Activated CD4-positive, alpha-beta T cell treated with anti-CD3 and anti-CD28 coated beads, Interleukin-2, amount 10 ng/mL, durations not matched to agents 7 days and 5 days (primary cell): ENCODE measurements at regions not wholly inside any gene's neighbourhood (a gene's known extent, or its start where the extent isn't known, plus 50 kb on each side); places are given as distances from the start of the nearest gene placed in this dataset.

Experiments used
- CTCF ChIA-PET: fragments of 350-600 bp; sonication (Branson Sonifier 250); formaldehyde crosslinking; loops from one replicate; lab custom pipeline; 2021; ENCODE audit warnings: antibody characterized with exemption; lab: Charles Lee
- POLR2A ChIA-PET: fragments of 350-600 bp; sonication (Branson Sonifier 250); formaldehyde crosslinking; loops from one replicate; lab custom pipeline; 2021; ENCODE audit warnings: antibody characterized with exemption; lab: Charles Lee
- DNase-seq: peaks from one replicate; pipeline ENCODE4 v3.0.0-alpha.2; 2020
- H3K27ac Mint-ChIP-seq: one replicate; pipeline ENCODE4 v1.8.0; 2021; ENCODE audit warnings: mild to moderate bottlenecking, moderate library complexity, mixed read lengths
- H3K27me3 Mint-ChIP-seq: one replicate; pipeline ENCODE4 v1.8.0; 2021; ENCODE audit warnings: mixed read lengths
- H3K36me3 Mint-ChIP-seq: one replicate; pipeline ENCODE4 v1.8.0; 2021; ENCODE audit warnings: low read depth, mixed read lengths
- H3K4me1 Mint-ChIP-seq: one replicate; pipeline ENCODE4 v1.8.0; 2021; ENCODE audit warnings: mixed read lengths
- H3K4me3 Mint-ChIP-seq: one replicate; pipeline ENCODE4 v1.8.0; 2021; ENCODE audit warnings: mild to moderate bottlenecking, moderate library complexity, mixed read lengths
- H3K9me3 Mint-ChIP-seq: one replicate; pipeline ENCODE4 v1.8.0; 2021; ENCODE audit warnings: mixed read lengths

DNA sequence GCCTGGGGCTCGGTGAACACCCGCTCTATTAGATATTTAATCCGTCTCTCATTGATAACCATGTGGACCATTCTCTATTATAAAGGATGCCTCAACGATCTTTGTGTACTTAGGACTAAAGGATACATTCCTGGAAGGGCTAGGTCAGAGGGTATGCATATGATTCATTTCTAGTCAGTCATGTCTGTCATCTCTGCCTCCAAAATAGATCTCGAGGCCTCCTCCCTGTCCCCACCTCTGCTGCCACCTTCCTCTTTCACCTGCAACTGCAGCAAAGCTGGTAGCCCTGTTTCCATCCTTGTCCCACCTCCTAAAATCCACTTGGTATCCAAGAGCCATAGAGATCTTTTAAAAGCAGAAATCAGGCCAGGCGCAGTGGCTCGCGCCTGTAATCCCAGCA, 121.5 kb downstream of the KATNIP start:
- no peaks in the 10 kb centered on the region for H3K27me3 Mint-ChIP-seq
- H3K4me1 Mint-ChIP-seq = no peaks in the 10 kb centered on the region
- no peak for DNase-seq
- no peak overlapping the region for H3K4me3 Mint-ChIP-seq
- ChIA-PET POLR2A (no interaction called here), CTCF (interaction anchor here (0.6 kb wide), 1 partner anchor 571 kb away, joined by 3 read pairs; no protein-coding TSS in a partner anchor)
- no peaks in the 10 kb centered on the region for H3K9me3 Mint-ChIP-seq
- H3K27ac Mint-ChIP-seq = no peak overlapping the region
- H3K36me3 Mint-ChIP-seq = no peaks in the 10 kb centered on the region

DNA sequence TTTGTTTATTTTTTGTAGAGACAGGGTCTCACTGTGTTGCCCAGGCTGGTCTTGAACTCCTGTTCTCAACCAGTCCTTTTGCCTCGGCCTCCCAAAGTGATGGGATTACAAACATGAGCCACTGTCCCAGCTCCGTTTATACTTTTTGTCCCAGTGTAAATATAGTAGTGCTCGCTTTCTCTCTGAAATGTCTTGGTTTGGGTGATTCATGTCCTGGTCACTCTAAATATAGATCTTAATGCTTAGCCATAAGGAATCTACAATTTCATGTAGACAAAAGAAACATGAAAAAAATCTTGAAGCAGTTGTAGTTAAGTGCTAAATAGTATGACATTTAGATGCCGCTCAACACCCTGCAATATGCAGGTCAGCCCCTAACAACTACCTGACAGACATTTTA, 126.9 kb downstream of the KATNIP start:
- POLR2A ChIA-PET = no interaction called here
- H3K27me3 Mint-ChIP-seq = no peaks in the 10 kb centered on the region
- CTCF ChIA-PET = interaction anchor here (0.6 to 1.1 kb wide), 2 partner anchors 14 to 15 kb away, joined by 3 read pairs; no protein-coding TSS in a partner anchor
- peaks cover 4% of the 10 kb centered on the region for H3K36me3 Mint-ChIP-seq
- DNase-seq = no peak
- H3K4me3 Mint-ChIP-seq = no peak overlapping the region
- no peak overlapping the region for H3K27ac Mint-ChIP-seq
- no peaks in the 10 kb centered on the region for H3K9me3 Mint-ChIP-seq
- H3K4me1 Mint-ChIP-seq = no peaks in the 10 kb centered on the region

DNA sequence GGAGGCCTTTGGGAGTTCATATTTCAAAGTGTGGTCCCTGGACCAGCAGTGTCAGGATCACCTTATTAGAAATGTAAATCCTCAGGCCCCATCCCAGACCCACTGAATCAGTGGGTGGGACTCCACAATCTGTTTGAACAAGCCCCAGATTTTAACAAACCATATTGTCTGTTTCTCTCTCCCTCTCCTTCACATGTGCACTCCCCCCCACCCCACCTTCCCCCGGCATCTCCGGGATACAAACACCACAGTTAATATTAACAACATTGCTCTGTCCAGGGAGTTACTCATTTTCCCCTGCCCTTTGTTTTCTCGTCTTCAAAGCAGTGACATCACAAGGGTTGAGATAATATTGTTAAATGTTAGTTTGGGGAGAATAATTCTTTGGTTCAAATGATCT, 127.3 kb downstream of the KATNIP start:
- no peaks in the 10 kb centered on the region for H3K4me1 Mint-ChIP-seq
- peaks cover 4% of the 10 kb centered on the region for H3K36me3 Mint-ChIP-seq
- H3K4me3 Mint-ChIP-seq = no peak overlapping the region
- no peak for DNase-seq
- no peak overlapping the region for H3K27ac Mint-ChIP-seq
- ChIA-PET POLR2A (no interaction called here), CTCF (no interaction called here)
- no peaks in the 10 kb centered on the region for H3K27me3 Mint-ChIP-seq
- H3K9me3 Mint-ChIP-seq = no peaks in the 10 kb centered on the region

DNA sequence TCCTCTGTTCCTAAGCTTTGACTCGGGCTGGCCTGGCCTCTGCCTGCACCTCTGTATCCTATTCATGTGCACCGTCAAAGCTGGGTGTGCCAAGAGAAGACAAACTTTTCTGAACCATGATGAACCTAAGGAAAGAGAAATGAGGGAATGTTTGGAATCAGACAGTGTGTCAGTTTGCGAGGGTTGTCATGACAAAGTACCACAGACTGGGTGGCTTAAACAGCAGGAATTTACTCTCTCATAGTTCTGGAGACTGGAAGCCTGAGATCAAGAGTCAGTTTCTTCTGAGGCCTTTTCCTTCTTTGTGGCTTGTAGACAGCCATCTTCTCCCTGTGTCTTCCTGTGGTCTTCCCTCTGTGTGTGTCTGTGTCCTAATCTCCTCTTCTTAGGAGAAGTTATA, 129.0 kb downstream of the KATNIP start:
- DNase-seq = no peak
- Mint-ChIP-seq H3K4me1 (no peaks in the 10 kb centered on the region), H3K27me3 (no peaks in the 10 kb centered on the region), H3K9me3 (no peaks in the 10 kb centered on the region), H3K27ac (no peak overlapping the region), H3K36me3 (peaks cover 4% of the 10 kb centered on the region), H3K4me3 (no peak overlapping the region)
- ChIA-PET CTCF (no interaction called here), POLR2A (no interaction called here)

DNA sequence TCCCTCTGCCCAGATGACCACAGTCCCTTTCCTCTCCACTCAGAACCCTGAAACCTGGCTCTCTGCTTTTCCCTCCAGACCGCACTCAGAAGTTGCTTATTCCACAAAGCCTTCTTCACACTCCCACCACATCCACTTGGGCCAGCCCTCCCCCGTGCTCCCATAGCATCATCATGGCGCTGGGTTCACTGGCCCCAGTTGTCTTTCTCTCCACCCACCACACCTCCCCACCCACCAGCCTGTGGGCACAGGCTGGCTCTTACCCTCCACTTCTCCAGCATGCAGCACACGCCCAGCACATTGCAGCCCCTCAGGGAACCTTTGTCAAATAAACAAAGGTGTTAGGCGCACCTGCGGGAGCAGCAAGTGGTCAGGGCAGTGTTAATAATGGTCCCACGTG, 130.0 kb downstream of the KATNIP start:
- Mint-ChIP-seq H3K4me3 (no peak overlapping the region), H3K27me3 (no peaks in the 10 kb centered on the region), H3K36me3 (peaks cover 4% of the 10 kb centered on the region), H3K27ac (no peak overlapping the region), H3K9me3 (no peaks in the 10 kb centered on the region), H3K4me1 (no peaks in the 10 kb centered on the region)
- ChIA-PET POLR2A (no interaction called here), CTCF (interaction anchor here (1.0 kb wide), 1 partner anchor 12 kb away, joined by 3 read pairs; no protein-coding TSS in a partner anchor)
- no peak for DNase-seq

DNA sequence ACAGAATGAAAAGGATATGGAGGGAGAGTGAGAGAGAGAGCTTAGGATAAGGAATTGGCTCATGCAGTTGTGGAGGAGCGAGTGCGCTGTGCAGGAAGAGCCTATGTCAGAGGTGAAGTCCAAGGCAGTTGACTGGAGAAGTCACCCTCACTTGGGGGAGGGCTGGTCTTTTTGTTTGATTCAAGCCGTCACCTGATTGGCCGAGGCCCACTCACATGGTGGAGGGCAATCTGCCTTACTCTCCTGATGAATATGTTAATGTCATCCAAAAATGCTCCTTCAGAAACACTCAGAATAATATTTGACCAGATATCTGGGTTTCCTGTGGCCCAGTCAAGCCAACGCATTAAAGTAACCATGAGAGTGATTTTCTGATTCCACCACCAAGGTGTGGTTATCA, 131.7 kb downstream of the KATNIP start:
- Mint-ChIP-seq H3K9me3 (no peaks in the 10 kb centered on the region), H3K27ac (no peak overlapping the region), H3K27me3 (no peaks in the 10 kb centered on the region), H3K36me3 (peaks cover 4% of the 10 kb centered on the region), H3K4me1 (no peaks in the 10 kb centered on the region), H3K4me3 (no peak overlapping the region)
- ChIA-PET POLR2A (no interaction called here), CTCF (no interaction called here)
- no peak for DNase-seq

- CTCF ChIA-PET = no interaction called here
- no peaks in the 10 kb centered on the region for H3K9me3 Mint-ChIP-seq
- no peaks in the 10 kb centered on the region for H3K27me3 Mint-ChIP-seq
- no peak overlapping the region for H3K4me3 Mint-ChIP-seq
- POLR2A ChIA-PET = no interaction called here
- H3K36me3 Mint-ChIP-seq = peaks cover 4% of the 10 kb centered on the region
- H3K4me1 Mint-ChIP-seq = no peaks in the 10 kb centered on the region
- no peak for DNase-seq
- H3K27ac Mint-ChIP-seq = no peak overlapping the region
Measured at GRCh38 chr16:27684047-27684446, 134.1 kb downstream of the KATNIP start.

DNA sequence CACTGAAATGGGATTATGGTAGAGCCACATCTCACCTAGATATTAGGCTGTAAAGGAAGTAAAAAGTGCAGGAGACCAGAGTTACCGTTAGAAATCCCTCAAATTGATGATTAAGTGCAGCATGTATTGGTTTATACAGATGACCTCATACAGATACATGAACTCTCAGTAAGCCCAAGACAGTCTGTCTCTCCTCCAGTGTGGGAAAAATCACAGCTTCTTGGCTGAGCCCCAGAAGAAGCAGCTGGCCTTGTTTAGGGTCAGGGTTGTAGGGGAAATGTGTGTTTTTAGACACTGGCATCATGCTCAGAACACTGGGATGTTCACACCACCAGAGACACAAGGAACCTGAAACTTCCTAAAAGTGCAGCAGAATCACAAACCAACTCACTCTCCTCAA, 135.9 kb downstream of the KATNIP start:
- H3K27ac Mint-ChIP-seq = no peak overlapping the region
- POLR2A ChIA-PET = no interaction called here
- H3K4me1 Mint-ChIP-seq = no peaks in the 10 kb centered on the region
- peaks cover 3% of the 10 kb centered on the region for H3K36me3 Mint-ChIP-seq
- no peaks in the 10 kb centered on the region for H3K9me3 Mint-ChIP-seq
- H3K27me3 Mint-ChIP-seq = no peaks in the 10 kb centered on the region
- no peak for DNase-seq
- CTCF ChIA-PET = interaction anchor here (0.5 to 1.0 kb wide), 2 partner anchors 35 to 364 kb away, joined by 3 to 5 read pairs; no protein-coding TSS in a partner anchor
- H3K4me3 Mint-ChIP-seq = no peak overlapping the region

GRCh38 chr16:27686926-27687325, 137.0 kb downstream of the KATNIP start:
- Mint-ChIP-seq H3K27me3 (no peaks in the 10 kb centered on the region), H3K4me3 (no peak overlapping the region), H3K36me3 (no peaks in the 10 kb centered on the region), H3K9me3 (no peaks in the 10 kb centered on the region), H3K27ac (no peak overlapping the region), H3K4me1 (no peaks in the 10 kb centered on the region)
- no peak for DNase-seq
- POLR2A ChIA-PET = interaction anchor here (0.6 kb wide), 1 partner anchor 25 kb away, joined by 4 read pairs; no protein-coding TSS in a partner anchor
- CTCF ChIA-PET = no interaction called here

GRCh38 chr16:27687605-27688004, 137.7 kb downstream of the KATNIP start:
- H3K4me3 Mint-ChIP-seq = no peak overlapping the region
- H3K36me3 Mint-ChIP-seq = no peaks in the 10 kb centered on the region
- H3K27me3 Mint-ChIP-seq = no peaks in the 10 kb centered on the region
- POLR2A ChIA-PET = no interaction called here
- no peaks in the 10 kb centered on the region for H3K9me3 Mint-ChIP-seq
- DNase-seq = no peak
- CTCF ChIA-PET = interaction anchor here (0.7 kb wide), 1 partner anchor 22 kb away, joined by 4 read pairs; no protein-coding TSS in a partner anchor
- no peak overlapping the region for H3K27ac Mint-ChIP-seq
- peaks cover 2% of the 10 kb centered on the region for H3K4me1 Mint-ChIP-seq

DNA sequence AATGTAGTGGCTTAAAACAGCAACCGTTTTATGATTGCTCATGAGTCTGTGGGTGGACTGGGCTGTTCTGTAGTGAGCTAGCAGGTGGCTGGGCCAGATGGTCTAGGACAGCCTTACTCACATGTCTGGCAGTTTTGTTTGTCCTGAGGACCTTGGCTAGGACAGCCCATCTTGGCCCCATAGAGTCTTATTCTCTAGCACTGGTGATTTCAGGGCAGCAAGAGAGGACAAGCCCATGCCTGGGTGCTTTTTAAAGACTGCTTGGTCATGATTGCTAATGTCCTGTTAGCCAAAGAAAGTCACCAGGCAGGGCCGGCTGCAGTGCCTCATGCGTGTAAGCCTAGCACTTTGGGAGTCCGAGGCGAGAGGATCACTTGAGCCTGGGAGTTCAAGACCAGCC, 139.8 kb downstream of the KATNIP start:
- Mint-ChIP-seq H3K27ac (no peak overlapping the region), H3K4me1 (peaks cover 3% of the 10 kb centered on the region)
- DNase-seq = no peak

GRCh38 chr16:27690608-27691007, 140.7 kb downstream of the KATNIP start:
- Mint-ChIP-seq H3K9me3 (no peaks in the 10 kb centered on the region), H3K36me3 (no peaks in the 10 kb centered on the region), H3K27ac (no peak overlapping the region), H3K27me3 (no peaks in the 10 kb centered on the region), H3K4me1 (peaks cover 3% of the 10 kb centered on the region), H3K4me3 (no peak overlapping the region)
- ChIA-PET CTCF (interaction anchor here (1.0 to 2.1 kb wide), 3 partner anchors 11 to 22 kb away, joined by 3 to 8 read pairs (median 3); no protein-coding TSS in a partner anchor), POLR2A (no interaction called here)
- DNase-seq = peak; percentile 33

More for the DNA sequence above, 139.8 kb downstream of the KATNIP start:
- ChIA-PET POLR2A (no interaction called here), CTCF (interaction anchor here (2.1 kb wide), 1 partner anchor 21 kb away, joined by 8 read pairs; no protein-coding TSS in a partner anchor)
- Mint-ChIP-seq H3K27me3 (no peaks in the 10 kb centered on the region), H3K36me3 (no peaks in the 10 kb centered on the region), H3K9me3 (no peaks in the 10 kb centered on the region), H3K4me3 (no peak overlapping the region)

DNA sequence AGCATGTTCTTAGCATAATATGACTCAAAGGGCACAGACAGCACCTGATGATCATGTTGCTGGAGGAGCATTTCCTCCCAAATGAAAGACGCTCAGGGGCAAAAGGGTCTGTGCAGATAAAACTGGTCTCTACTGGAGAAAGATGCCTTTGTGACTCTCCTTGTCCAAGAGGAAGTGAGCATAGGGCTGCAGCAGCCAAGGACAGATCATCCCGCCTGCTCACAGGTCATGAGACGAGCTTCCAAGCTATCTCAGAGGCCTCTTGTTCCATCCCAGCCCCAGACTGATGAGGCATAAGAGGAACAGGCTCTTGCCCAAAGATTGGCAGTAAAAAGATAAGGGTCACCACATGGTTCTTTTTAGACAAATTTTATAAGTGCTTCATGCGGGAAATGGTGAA, 141.8 kb downstream of the KATNIP start:
- POLR2A ChIA-PET = no interaction called here
- no peak for DNase-seq

GRCh38 chr16:27692576-27692975, 142.6 kb downstream of the KATNIP start:
- H3K27ac Mint-ChIP-seq = no peak overlapping the region
- POLR2A ChIA-PET = no interaction called here
- no peaks in the 10 kb centered on the region for H3K9me3 Mint-ChIP-seq
- H3K36me3 Mint-ChIP-seq = no peaks in the 10 kb centered on the region
- DNase-seq = no peak
- H3K27me3 Mint-ChIP-seq = no peaks in the 10 kb centered on the region
- peaks cover 3% of the 10 kb centered on the region for H3K4me1 Mint-ChIP-seq
- CTCF ChIA-PET = no interaction called here
- no peak overlapping the region for H3K4me3 Mint-ChIP-seq

More for the DNA sequence above, 141.8 kb downstream of the KATNIP start:
- Mint-ChIP-seq H3K27ac (no peak overlapping the region), H3K36me3 (no peaks in the 10 kb centered on the region), H3K27me3 (no peaks in the 10 kb centered on the region), H3K4me3 (no peak overlapping the region), H3K9me3 (no peaks in the 10 kb centered on the region), H3K4me1 (peaks cover 3% of the 10 kb centered on the region)
- CTCF ChIA-PET = no interaction called here
